Stomach (tissue), 8 donors: ENCODE measurements at regions not wholly inside any gene's neighbourhood (a gene's known extent, or its start where the extent isn't known, plus 50 kb on each side); places are given as distances from the start of the nearest gene placed in this dataset.

Experiments
- DNase-seq, 2 donors: peaks; one replicate each; pipeline versions ENCODE4 v3.0.0 to v3.0.0-alpha.2; 2013 to 2019
- H3K27ac ChIP-seq, 5 donors: fragments of 200-600 bp in 4 of 5; sonication (generic) in 4 of 5; one replicate each; pipeline ENCODE4 v1.5.1; 2013 to 2019; ENCODE audit warnings: mild to moderate bottlenecking in 1 of 5, moderate library complexity in 1 of 5
- H3K27me3 ChIP-seq, 3 donors: fragments of 200-600 bp; sonication (generic); one replicate each; pipeline ENCODE4 v1.5.1; 2017 to 2019; ENCODE audit warnings: mixed run types in 1 of 3
- H3K36me3 ChIP-seq, 4 donors: fragments of 200-600 bp; sonication (generic); 1 replicate in 3 of 4; 2 replicates in 1 of 4; pipeline ENCODE4 v1.5.1; 2016 to 2019
- H3K4me1 ChIP-seq, 4 donors: fragments of 200-600 bp; sonication (generic); one replicate each; pipeline ENCODE4 v1.5.1; 2016 to 2019
- H3K4me3 ChIP-seq, 4 donors: fragments of 200-600 bp; sonication (generic) in 3 of 4; one replicate each; pipeline ENCODE4 v1.5.1; 2016 to 2019; ENCODE audit warnings: mild to moderate bottlenecking in 1 of 4
- H3K9me3 ChIP-seq, 4 donors: fragments of 200-600 bp; sonication (generic); one replicate each; pipeline ENCODE4 v1.5.1; 2016 to 2019
- CTCF ChIP-seq, 7 experiments: fragments of 450-650 bp in 4 of 7; fragments of 200-600 bp in 3 of 7; sonication (generic) in 3 of 7; IDR thresholded peaks; one replicate each; pipeline ENCODE4 v1.5.1; 2016 to 2019; ENCODE audit warnings: antibody characterized with exemption in 7 of 7, control low read depth in 2 of 7, mild to moderate bottlenecking in 1 of 7
- EP300 ChIP-seq: sonication (generic); formaldehyde crosslinking; IDR thresholded peaks from one replicate; pipeline ENCODE4 v1.6.1; 2017; ENCODE audit warnings: antibody characterized with exemption
- POLR2A ChIP-seq, 4 donors: fragments of 450-650 bp; IDR thresholded peaks; one replicate each; pipeline ENCODE4 v1.6.1; 2016; ENCODE audit warnings: antibody characterized with exemption in 4 of 4, control low read depth in 2 of 4, mild to moderate bottlenecking in 1 of 4, moderate library complexity in 1 of 4
- POLR2AphosphoS5 ChIP-seq, 3 donors: sonication (generic); formaldehyde crosslinking; IDR thresholded peaks; one replicate each; pipeline ENCODE4 v1.6.1; 2016; ENCODE audit warnings: antibody characterized with exemption in 3 of 3
- WGBS, 5 donors: extraction: QIAGEN DNeasy Blood & Tissue Kit in 3 of 5; methylation state at CpG; one replicate each; pipeline versions ENCODE4 v1.1.5 to v1.1.7; 2013 to 2018; 5-methylcytosine and 5-hydroxymethylcytosine counted together
- intact Hi-C: fragments of 100-400 bp; cut with DNase I; formaldehyde crosslinking; loops from one replicate; pipeline ENCODE4 v1.15.1; 2023; ENCODE audit warnings: low total_unique reads
- donor health status: healthy with polysubstance abuse.
- donor health status: Bipolar disorder and iron deficiency.
- donor health status: healthy.

- Histone ChIP-seq H3K27ac (no peak overlapping the region), H3K9me3 (no peaks in the 10 kb centered on the region), H3K4me1 (peaks cover 0 to 7% (median 3%) of the 10 kb centered on the region in 4 donors), H3K27me3 (no peaks in the 10 kb centered on the region), H3K36me3 (no peaks in the 10 kb centered on the region), H3K4me3 (no peak overlapping the region)
- whole genome bisulfite sequencing, 5 donors = 43 to 56% (median 55%) methylated on average over 9 of the region's 9 CpGs
- intact Hi-C loops = no loop called here
- no peak for TF ChIP-seq POLR2AphosphoS5 (IDR thresholded peaks at IDR 0.05)
- no peak for TF ChIP-seq CTCF (IDR thresholded peaks at IDR 0.05)
- no peak for TF ChIP-seq POLR2A (IDR thresholded peaks at IDR 0.05)
- TF ChIP-seq EP300 = no peak
- peak in 1 of 2 donors; percentile 66 for DNase-seq
These were observed 225.0 kb downstream of the GXYLT1 start for GRCh38 chr12:41919526-41920261.

GRCh38 chr12:41919048-41919447 is 225.6 kb downstream of the GXYLT1 start:
- WGBS, 5 donors = 92 to 100% (median 94%) methylated on average over 1 of the region's 1 CpG
- no peaks in the 10 kb centered on the region for H3K9me3 ChIP-seq
- no peak overlapping the region for H3K4me3 ChIP-seq
- TF ChIP-seq EP300 = no peak
- no peak for TF ChIP-seq POLR2AphosphoS5 (IDR thresholded peaks at IDR 0.05)
- no peak for TF ChIP-seq POLR2A (IDR thresholded peaks at IDR 0.05)
- no peak for TF ChIP-seq CTCF (IDR thresholded peaks at IDR 0.05)
- H3K4me1 ChIP-seq = peaks cover 0 to 7% (median 3%) of the 10 kb centered on the region in 4 donors
- no peak overlapping the region for H3K27ac ChIP-seq
- DNase-seq = no peak
- no peaks in the 10 kb centered on the region for H3K27me3 ChIP-seq
- intact Hi-C loops = no loop called here
- H3K36me3 ChIP-seq = no peaks in the 10 kb centered on the region

- intact Hi-C loops = no loop called here
- H3K27ac ChIP-seq = no peak overlapping the region
- no peaks in the 10 kb centered on the region for H3K27me3 ChIP-seq
- no peaks in the 10 kb centered on the region for H3K36me3 ChIP-seq
- no peak overlapping the region for H3K4me3 ChIP-seq
- 28 to 39% (median 34%) methylated on average over 5 of the region's 5 CpGs for WGBS, 5 donors
- TF ChIP-seq POLR2A (IDR thresholded peaks at IDR 0.05) (no peak), POLR2AphosphoS5 (IDR thresholded peaks at IDR 0.05) (no peak), EP300 (no peak), CTCF (IDR thresholded peaks at IDR 0.05) (no peak)
- H3K9me3 ChIP-seq = no peaks in the 10 kb centered on the region
- H3K4me1 ChIP-seq = peaks cover 0 to 7% (median 3%) of the 10 kb centered on the region in 4 donors
- DNase-seq = peak in 1 of 2 donors; percentile 20
These were observed 226.7 kb downstream of the GXYLT1 start for GRCh38 chr12:41917938-41918341.

GRCh38 chr12:41917181-41917580 is 227.5 kb downstream of the GXYLT1 start:
- no peaks in the 10 kb centered on the region for H3K27me3 ChIP-seq
- intact Hi-C loops = no loop called here
- no peaks in the 10 kb centered on the region for H3K36me3 ChIP-seq
- no peak overlapping the region for H3K27ac ChIP-seq
- TF ChIP-seq EP300 (no peak), POLR2AphosphoS5 (IDR thresholded peaks at IDR 0.05) (no peak), CTCF (IDR thresholded peaks at IDR 0.05) (no peak), POLR2A (IDR thresholded peaks at IDR 0.05) (no peak)
- no peak for DNase-seq
- H3K4me1 ChIP-seq = peaks cover 0 to 7% (median 3%) of the 10 kb centered on the region in 4 donors
- H3K4me3 ChIP-seq = no peak overlapping the region
- no peaks in the 10 kb centered on the region for H3K9me3 ChIP-seq
